ENCODE measurements at regions not wholly inside any gene's neighbourhood (a gene's known extent, or its start where the extent isn't known, plus 50 kb on each side); places are given as distances from the start of the nearest gene placed in this dataset.
A peak's percentile ranks its signal among the peaks of the same experiment; 100 is the strongest.

DNA sequence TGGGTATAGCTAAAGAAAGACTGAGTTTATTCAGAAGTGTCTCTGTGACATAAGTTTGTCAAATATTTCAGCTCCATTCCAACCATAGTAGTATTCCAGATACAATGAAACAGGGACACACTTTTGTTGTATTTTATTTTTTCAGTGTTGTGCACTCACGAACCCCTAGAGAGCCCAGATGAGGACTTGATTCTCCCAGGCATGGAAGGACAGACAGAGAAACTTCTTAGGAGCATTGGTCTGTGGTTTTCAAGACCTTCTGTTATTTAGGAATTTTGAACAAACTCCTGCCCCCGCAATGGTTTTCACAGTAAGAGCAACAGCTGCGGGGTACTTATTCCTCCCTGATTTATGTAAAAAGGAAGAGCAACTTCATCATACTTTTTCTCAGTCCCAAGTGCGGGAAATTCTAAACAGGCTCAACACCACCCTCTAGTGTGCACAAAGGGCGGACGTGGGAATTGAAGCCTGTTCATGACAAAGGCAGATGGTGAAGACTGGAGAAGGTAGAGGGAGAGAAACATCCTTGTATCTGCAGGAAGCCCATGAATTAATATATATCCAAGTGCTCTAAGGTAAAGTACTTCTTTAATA is 147.6 kb downstream of the PAH start (continued):
- TF ChIP-seq, protein P1, sequence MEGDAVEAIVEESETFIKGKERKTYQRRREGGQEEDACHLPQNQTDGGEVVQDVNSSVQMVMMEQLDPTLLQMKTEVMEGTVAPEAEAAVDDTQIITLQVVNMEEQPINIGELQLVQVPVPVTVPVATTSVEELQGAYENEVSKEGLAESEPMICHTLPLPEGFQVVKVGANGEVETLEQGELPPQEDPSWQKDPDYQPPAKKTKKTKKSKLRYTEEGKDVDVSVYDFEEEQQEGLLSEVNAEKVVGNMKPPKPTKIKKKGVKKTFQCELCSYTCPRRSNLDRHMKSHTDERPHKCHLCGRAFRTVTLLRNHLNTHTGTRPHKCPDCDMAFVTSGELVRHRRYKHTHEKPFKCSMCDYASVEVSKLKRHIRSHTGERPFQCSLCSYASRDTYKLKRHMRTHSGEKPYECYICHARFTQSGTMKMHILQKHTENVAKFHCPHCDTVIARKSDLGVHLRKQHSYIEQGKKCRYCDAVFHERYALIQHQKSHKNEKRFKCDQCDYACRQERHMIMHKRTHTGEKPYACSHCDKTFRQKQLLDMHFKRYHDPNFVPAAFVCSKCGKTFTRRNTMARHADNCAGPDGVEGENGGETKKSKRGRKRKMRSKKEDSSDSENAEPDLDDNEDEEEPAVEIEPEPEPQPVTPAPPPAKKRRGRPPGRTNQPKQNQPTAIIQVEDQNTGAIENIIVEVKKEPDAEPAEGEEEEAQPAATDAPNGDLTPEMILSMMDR (IDR thresholded peaks at IDR 0.05; ENCODE audit: control extremely low read depth in 1 of 3, insufficient read depth in 1 of 3, low read depth in 1 of 3, low read length in 3 of 3), result peak; percentile 58 to 80 (median 78)
- no peak for TF ChIP-seq GABPA (IDR thresholded peaks at IDR 0.05; ENCODE audit: borderline replicate concordance, insufficient read depth, low read length)
- no peak for TF ChIP-seq RXRA (IDR thresholded peaks at IDR 0.05; ENCODE audit: insufficient read depth, low read depth, low read length)
- TF ChIP-seq SIN3A (conservative IDR thresholded peaks at IDR 0.05 in 1 of 2, IDR thresholded peaks at IDR 0.05 in 1 of 2; ENCODE audit: low read depth in 1 of 2, low read length in 2 of 2), result no peak
- TF ChIP-seq, protein P2, sequence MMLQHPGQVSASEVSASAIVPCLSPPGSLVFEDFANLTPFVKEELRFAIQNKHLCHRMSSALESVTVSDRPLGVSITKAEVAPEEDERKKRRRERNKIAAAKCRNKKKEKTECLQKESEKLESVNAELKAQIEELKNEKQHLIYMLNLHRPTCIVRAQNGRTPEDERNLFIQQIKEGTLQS (IDR thresholded peaks at IDR 0.05; ENCODE audit: insufficient read depth, low read depth, low read length), result no peak

Measured in H1 (cell line).